Panc1 (cell line): ENCODE measurements at regions not wholly inside any gene's neighbourhood (a gene's known extent, or its start where the extent isn't known, plus 50 kb on each side); places are given as distances from the start of the nearest gene placed in this dataset.

ENCODE experiments used
- ATAC-seq: fragments of 200-7000 bp; cut with Tn5 transposase; 2 replicates; pipeline ENCODE4 v1.9.1; 2020; ENCODE audit warnings: mild to moderate bottlenecking, moderate library complexity
- BruUV-seq: library from RNA; stranded (reverse); fragments of 400-500 nt; replicated peaks from 2 replicates; lab custom pipeline; 2021; lab: Mats Ljungman, UMichigan
- CTCF ChIA-PET: fragments of 300-600 bp; sonication (Branson Sonifier 250); formaldehyde crosslinking; loops from one replicate; lab custom pipeline; 2022; ENCODE audit warnings: antibody characterized with exemption; lab: Charles Lee
- POLR2A ChIA-PET: fragments of 300-600 bp; sonication (Branson Sonifier 250); formaldehyde crosslinking; loops from one replicate; lab custom pipeline; 2022; ENCODE audit warnings: antibody characterized with exemption; lab: Charles Lee
- DNase-seq: peaks from one replicate; pipeline ENCODE4 v3.0.0-alpha.2; 2010; ENCODE audit warnings: low read depth, low spot score
- H3K27ac ChIP-seq: 2 replicates; pipeline ENCODE4 v1.5.1; 2011; ENCODE audit warnings: mild to moderate bottlenecking, low read length, inconsistent platforms
- H3K27me3 ChIP-seq: fragments of 200-500 bp; sonication (Bioruptor generic); 2 replicates; pipeline ENCODE4 v1.6.0; 2014; ENCODE audit warnings: low read length, inconsistent platforms; ENCODE audit not compliant: control insufficient read depth, insufficient read depth
- H3K36me3 ChIP-seq: fragments of 200-500 bp; sonication (Bioruptor generic); 2 replicates; pipeline ENCODE4 v1.5.1; 2014; ENCODE audit warnings: inconsistent platforms, mild to moderate bottlenecking, low read length, moderate library complexity; ENCODE audit not compliant: control insufficient read depth, insufficient read depth
- H3K4me1 ChIP-seq: 2 replicates; pipeline ENCODE4 v1.5.1; 2011; ENCODE audit warnings: inconsistent platforms, mild to moderate bottlenecking, low read length, moderate library complexity; ENCODE audit not compliant: control insufficient read depth, insufficient read depth
- H3K4me3 ChIP-seq, 2 experiments: 2 replicates each; pipeline ENCODE4 v1.5.1; 2011 to 2012; ENCODE audit warnings: low read depth in 2 of 2, low read length in 2 of 2, mild to moderate bottlenecking in 2 of 2, inconsistent platforms in 1 of 2, moderate library complexity in 1 of 2
- H3K9me3 ChIP-seq: fragments of 200-500 bp; sonication (Bioruptor generic); 2 replicates; pipeline ENCODE4 v1.5.1; 2014; ENCODE audit warnings: low read depth, mild to moderate bottlenecking, inconsistent platforms, low read length, moderate library complexity; ENCODE audit not compliant: control insufficient read depth, insufficient read depth
- CTCF ChIP-seq: fragments of 450-650 bp; IDR thresholded peaks from 2 replicates; pipeline ENCODE4 v1.5.1; 2017; ENCODE audit warnings: mild to moderate bottlenecking
- POLR2AphosphoS5 ChIP-seq: IDR thresholded peaks from 2 replicates; pipeline ENCODE4 v1.6.1; 2012; ENCODE audit warnings: mild to moderate bottlenecking, low read depth, low read length, moderate library complexity
- REST ChIP-seq, 2 experiments: IDR thresholded peaks; 2 replicates each; pipeline ENCODE4 v1.6.1; 2011 to 2012; ENCODE audit warnings: low read depth in 2 of 2, control low read depth in 1 of 2, low read length in 1 of 2, mild to moderate bottlenecking in 1 of 2, moderate library complexity in 1 of 2; ENCODE audit not compliant: insufficient read depth in 1 of 2
- SIN3A ChIP-seq: IDR thresholded peaks from 2 replicates; pipeline ENCODE4 v1.6.1; 2012; ENCODE audit warnings: low read depth, mild to moderate bottlenecking, low read length, moderate library complexity, borderline replicate concordance; ENCODE audit not compliant: insufficient read depth
- TCF7L2 ChIP-seq: IDR thresholded peaks from 2 replicates; pipeline ENCODE4 v1.6.1; 2011; ENCODE audit warnings: mild to moderate bottlenecking, low read depth, low read length, inconsistent platforms
- in situ Hi-C: cut with HindIII; loops from 2 replicates; pipeline ENCODE4 v1.10.0; 2016; ENCODE audit warnings: low sequenced_read_pairs, low pct_unique_long_range_greater_than_20kb
- intact Hi-C: fragments of 100-400 bp; cut with micrococcal nuclease; formaldehyde crosslinking; loops from one replicate; pipeline ENCODE4 v1.10.0; 2022; ENCODE audit not compliant: unreplicated experiment

DNA sequence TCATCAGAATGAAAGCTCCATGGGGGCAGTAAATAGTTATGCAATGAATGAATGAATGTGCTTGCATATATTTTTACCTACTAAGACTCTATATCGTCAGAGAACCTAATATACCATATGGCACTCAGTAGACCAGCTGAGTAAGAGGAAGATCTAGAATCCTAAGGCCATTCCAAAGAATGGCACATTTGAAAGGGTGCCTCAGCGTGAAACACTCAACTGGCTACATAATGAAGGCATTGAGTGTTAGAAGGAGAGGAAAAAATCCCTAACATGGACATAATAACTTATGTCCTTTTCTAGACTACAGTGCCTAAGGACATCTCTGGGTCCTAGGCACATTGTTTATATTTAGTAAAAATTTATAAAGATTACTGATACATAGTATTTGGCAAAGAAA, 61.7 kb upstream of the ARID2 start:
- Histone ChIP-seq H3K9me3 (no peaks in the 10 kb centered on the region), H3K27me3 (0 out of 2 replicates have a peak, but pooled peaks cover 5% of the 10 kb centered on the region), H3K27ac (no peak overlapping the region), H3K4me1 (no peaks in the 10 kb centered on the region), H3K36me3 (no peaks in the 10 kb centered on the region), H3K4me3 (no peak overlapping the region)
- no peak for TF ChIP-seq SIN3A
- no peak for TF ChIP-seq CTCF
- TF ChIP-seq POLR2AphosphoS5, result no peak
- no peak for TF ChIP-seq REST (IDR thresholded peaks at IDR 0.05; ENCODE audit: insufficient read depth in 1 of 2, low read depth in 2 of 2, low read length in 1 of 2)
- TF ChIP-seq TCF7L2, result no peak
- ATAC-seq (no peak), DNase-seq (no peak)
- POLR2A ChIA-PET, result no interaction called here
- intact Hi-C loops, result no loop called here
- CTCF ChIA-PET, result no interaction called here
- no TSS peak for BruUV-seq
- in situ Hi-C loops, result no loop called here

- H3K36me3 ChIP-seq, result no peaks in the 10 kb centered on the region
- no peaks in the 10 kb centered on the region for H3K9me3 ChIP-seq
- ATAC-seq, result no peak
- 0 out of 2 replicates have a peak, but pooled peaks cover 2% of the 10 kb centered on the region for H3K27me3 ChIP-seq
- TF ChIP-seq REST (IDR thresholded peaks at IDR 0.05; ENCODE audit: insufficient read depth in 1 of 2, low read depth in 2 of 2, low read length in 1 of 2), result no peak
- TF ChIP-seq POLR2AphosphoS5, result no peak
- no peak for TF ChIP-seq CTCF
- TF ChIP-seq TCF7L2, result no peak
- TF ChIP-seq SIN3A, result no peak
- in situ Hi-C loops (no loop called here), intact Hi-C loops (no loop called here)
- no peaks in the 10 kb centered on the region for H3K4me1 ChIP-seq
- H3K27ac ChIP-seq, result no peak overlapping the region
- DNase-seq, result no peak
- CTCF ChIA-PET, result no interaction called here
- no TSS peak for BruUV-seq
- H3K4me3 ChIP-seq, result no peak overlapping the region
- POLR2A ChIA-PET, result no interaction called here
Measured at GRCh38 chr12:45668641-45669040, 60.9 kb upstream of the ARID2 start.
